NCI-H748 (cell line): ENCODE measurements at regions not wholly inside any gene's neighbourhood (a gene's known extent, or its start where the extent isn't known, plus 50 kb on each side); places are given as distances from the start of the nearest gene placed in this dataset.

Experiments used
- DNase-seq: peaks from one replicate; lab custom pipeline; 2025; ENCODE audit not compliant: unreplicated experiment; lab: John Stamatoyannopoulos, UW

DNA sequence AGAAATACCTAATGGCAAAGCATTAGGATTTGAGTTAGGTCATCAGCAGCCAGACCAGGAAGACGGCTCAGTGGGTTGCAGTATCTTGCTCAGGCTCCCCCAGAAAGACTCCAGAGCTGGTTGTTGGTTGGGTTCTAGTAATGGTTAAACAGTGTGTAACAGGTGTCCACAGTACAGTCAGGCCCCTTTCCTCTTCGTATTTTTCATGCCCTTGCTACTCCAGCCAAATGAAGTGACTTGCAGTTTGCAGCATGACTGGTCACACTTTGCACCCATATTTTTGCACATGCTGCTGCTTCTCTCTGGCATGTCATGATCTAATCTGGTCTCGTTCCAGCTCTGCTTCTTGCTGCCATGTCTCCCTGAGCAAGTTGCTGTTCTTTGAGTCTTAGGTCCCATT lies 60.6 kb upstream of the TRPC7 start:
- DNase-seq: no peak

DNA sequence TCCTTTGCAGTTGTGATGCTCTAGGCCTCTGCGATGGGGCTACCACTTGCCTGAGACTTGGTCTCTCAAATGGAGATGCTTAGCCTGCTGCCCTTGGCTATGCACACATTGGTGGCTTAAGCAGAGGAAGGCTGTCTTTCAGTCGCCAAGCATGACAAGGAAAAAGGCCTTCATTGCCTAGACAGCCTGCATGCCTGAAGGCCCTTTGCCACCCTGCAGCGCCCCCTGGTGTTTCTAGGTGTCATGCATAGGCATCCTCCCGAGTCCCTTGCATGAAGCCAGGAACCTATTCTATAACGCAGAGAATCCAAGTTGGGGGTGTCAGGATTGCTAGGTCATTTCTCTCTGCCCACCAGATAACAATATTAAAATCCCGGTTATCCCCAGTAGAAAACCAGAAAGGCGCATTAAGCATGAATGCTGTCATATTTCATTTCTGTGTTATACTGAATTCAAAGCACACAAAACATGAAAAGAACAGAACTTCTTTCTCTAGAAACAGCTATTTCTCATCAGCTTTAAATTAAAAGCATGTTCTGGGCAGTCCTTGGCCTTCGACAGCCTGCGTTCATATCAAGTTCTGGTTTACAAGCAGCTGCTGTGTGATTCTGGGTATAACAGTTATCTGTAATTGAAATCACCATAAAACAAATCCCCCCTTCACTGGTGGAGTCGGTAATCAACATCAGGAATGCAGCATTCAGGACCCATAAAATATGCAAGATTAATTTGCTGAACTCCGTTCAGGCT lies 59.7 kb upstream of the TRPC7 start:
- peak; percentile 76 for DNase-seq

DNA sequence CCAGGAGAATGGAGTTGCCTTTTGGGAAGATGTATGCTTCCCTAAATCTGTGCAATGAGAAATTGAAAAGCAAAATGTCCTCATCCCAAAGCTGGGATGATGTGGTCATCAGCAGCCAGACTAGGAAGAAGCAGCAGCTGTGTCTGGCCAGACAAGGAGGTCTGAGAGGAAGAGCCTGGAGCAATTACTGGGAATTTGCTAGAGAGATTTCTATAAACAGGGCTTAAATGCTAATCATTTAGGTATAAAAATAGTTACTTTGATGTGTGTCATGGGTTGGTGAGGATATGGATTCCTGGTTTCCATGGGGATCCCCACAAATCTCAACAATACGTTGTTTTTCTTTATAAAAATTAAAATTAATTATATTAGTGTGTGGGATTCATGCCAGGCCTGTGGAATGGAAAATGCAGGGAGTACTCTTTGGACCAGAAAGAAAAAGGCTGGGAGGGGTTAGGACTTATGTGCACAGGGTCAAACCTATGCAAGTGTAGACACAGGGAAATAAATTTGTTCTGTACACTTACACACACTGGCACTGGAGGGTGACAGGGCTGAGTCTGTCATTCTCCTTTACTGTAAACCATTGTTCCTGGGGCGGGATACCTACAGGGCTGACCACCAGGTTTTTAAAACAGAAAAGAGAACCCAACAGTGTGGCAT lies 58.7 kb upstream of the TRPC7 start:
- DNase-seq: no peak

DNA sequence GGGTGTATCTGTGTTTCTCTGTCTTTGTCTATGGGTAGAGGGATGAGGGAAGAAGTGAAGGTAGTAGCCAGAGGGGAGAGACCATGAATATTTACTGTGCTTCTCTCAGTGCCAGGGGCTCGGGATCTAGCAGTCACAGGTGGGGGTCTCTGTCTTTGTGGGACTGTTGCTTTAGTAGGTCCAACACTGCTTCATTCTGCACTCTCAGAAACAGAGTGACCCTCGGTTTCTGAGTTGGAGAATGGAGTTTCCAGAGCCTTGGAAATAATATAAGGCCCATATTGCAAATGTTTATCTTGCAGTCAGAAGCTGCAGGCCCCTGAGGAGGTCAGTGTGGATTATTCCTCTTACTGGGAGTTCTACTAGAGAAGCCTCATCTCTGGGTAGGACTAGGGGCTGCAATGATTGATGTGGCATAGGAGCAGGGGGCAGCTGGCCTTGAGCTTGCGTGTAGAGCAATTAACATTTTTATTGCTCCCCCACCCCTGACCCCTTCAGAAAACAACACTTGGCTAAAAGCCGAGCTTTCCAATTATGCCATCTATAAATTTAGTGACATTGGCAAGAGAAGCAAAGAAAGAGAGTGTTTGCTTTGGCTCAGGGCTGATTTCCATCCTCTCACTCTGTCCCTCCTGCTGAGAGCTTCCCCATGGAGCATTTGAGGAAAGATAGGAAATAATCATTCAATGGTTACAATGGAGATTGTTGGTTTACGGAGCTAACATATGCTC lies 55.0 kb upstream of the TRPC7 start:
- peak; percentile 96 for DNase-seq

DNA sequence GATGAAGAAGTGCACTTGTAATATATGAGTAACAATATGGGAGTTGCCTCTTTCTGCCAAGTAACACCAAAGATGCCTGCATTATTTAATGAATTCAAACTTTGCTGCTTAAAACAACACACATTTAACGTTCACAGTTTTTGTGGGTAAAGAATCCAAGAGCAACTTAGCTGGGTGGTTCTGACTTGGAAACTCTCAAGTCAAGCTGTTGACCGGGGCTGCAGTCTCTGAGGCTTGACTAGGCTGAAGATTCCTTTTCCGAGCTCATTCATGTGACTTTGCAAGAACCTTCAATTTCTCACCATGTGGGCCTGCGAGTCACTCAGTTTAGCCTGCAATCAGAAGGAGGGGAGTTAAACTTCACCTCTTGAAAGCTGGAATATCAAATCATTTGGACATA lies 53.0 kb upstream of the TRPC7 start:
- DNase-seq: no peak
